ENCODE measurements at regions not wholly inside any gene's neighbourhood (a gene's known extent, or its start where the extent isn't known, plus 50 kb on each side); places are given as distances from the start of the nearest gene placed in this dataset.

GRCh38 chr10:28963539-28964221 is 286.4 kb downstream of the BAMBI start:
- no peak for TF ChIP-seq CTCF (IDR thresholded peaks at IDR 0.05)
- 88 to 89% methylated on average over 5 of the region's 5 CpGs for WGBS, 2 donors
- intact Hi-C loops (cut with DNase I; ENCODE audit: low total_unique reads) = no loop called here
- no peak for DNase-seq (ENCODE audit: low spot score in 2 of 2)
- H3K4me3 ChIP-seq (ENCODE audit: low read depth, poor library complexity, severe bottlenecking) = no peak overlapping the region

- no peak overlapping the region for H3K4me3 ChIP-seq (ENCODE audit: low read depth, poor library complexity, severe bottlenecking)
- WGBS, 2 donors = 84 to 86% methylated on average over 3 of the region's 3 CpGs
- TF ChIP-seq CTCF (IDR thresholded peaks at IDR 0.05) = no peak
- no peak for TF ChIP-seq POLR2A (IDR thresholded peaks at IDR 0.05)
- no peak for DNase-seq (ENCODE audit: low spot score in 2 of 2)
- intact Hi-C loops (cut with DNase I; ENCODE audit: low total_unique reads) = no loop called here
These were observed 288.6 kb downstream of the BAMBI start for GRCh38 chr10:28965937-28966336.

GRCh38 chr10:28967031-28967430 is 289.7 kb downstream of the BAMBI start:
- intact Hi-C loops (cut with DNase I; ENCODE audit: low total_unique reads) = no loop called here
- WGBS, 2 donors = 90 to 93% methylated on average over 2 of the region's 2 CpGs

GRCh38 chr10:28969413-28969812 is 292.1 kb downstream of the BAMBI start:
- TF ChIP-seq CTCF (IDR thresholded peaks at IDR 0.05) (no peak), POLR2A (IDR thresholded peaks at IDR 0.05) (no peak)
- WGBS, 2 donors = 68 to 86% methylated on average over 4 of the region's 4 CpGs
- intact Hi-C loops (cut with DNase I; ENCODE audit: low total_unique reads) = no loop called here
- H3K4me3 ChIP-seq (ENCODE audit: low read depth, poor library complexity, severe bottlenecking) = no peak overlapping the region
- DNase-seq (ENCODE audit: low spot score in 2 of 2) = no peak

More at GRCh38 chr10:28967031-28967430, 289.7 kb downstream of the BAMBI start:
- TF ChIP-seq POLR2A (IDR thresholded peaks at IDR 0.05) (no peak), CTCF (IDR thresholded peaks at IDR 0.05) (no peak)
- no peak for DNase-seq (ENCODE audit: low spot score in 2 of 2)
- H3K4me3 ChIP-seq (ENCODE audit: low read depth, poor library complexity, severe bottlenecking) = no peak overlapping the region

- intact Hi-C loops (cut with DNase I; ENCODE audit: low total_unique reads) = no loop called here
- no peak for TF ChIP-seq POLR2A (IDR thresholded peaks at IDR 0.05)
- H3K4me3 ChIP-seq (ENCODE audit: low read depth, poor library complexity, severe bottlenecking) = no peak overlapping the region
- DNase-seq (ENCODE audit: low spot score in 2 of 2) = no peak
- WGBS, 2 donors = 70 to 71% methylated on average over 6 of the region's 6 CpGs
These were observed 292.9 kb downstream of the BAMBI start for GRCh38 chr10:28970231-28970630.

GRCh38 chr10:28971255-28971654 is 293.9 kb downstream of the BAMBI start:
- H3K4me3 ChIP-seq (ENCODE audit: low read depth, poor library complexity, severe bottlenecking) = no peak overlapping the region
- 55 to 63% methylated on average over 6 of the region's 6 CpGs for WGBS, 2 donors
- TF ChIP-seq POLR2A (IDR thresholded peaks at IDR 0.05) = no peak
- no peak for TF ChIP-seq CTCF (IDR thresholded peaks at IDR 0.05)
- intact Hi-C loops (cut with DNase I; ENCODE audit: low total_unique reads) = no loop called here
- DNase-seq (ENCODE audit: low spot score in 2 of 2) = no peak

Data from lower leg skin (tissue), 4 donors.